ENCODE measurements at regions not wholly inside any gene's neighbourhood (a gene's known extent, or its start where the extent isn't known, plus 50 kb on each side); places are given as distances from the start of the nearest gene placed in this dataset.

DNA sequence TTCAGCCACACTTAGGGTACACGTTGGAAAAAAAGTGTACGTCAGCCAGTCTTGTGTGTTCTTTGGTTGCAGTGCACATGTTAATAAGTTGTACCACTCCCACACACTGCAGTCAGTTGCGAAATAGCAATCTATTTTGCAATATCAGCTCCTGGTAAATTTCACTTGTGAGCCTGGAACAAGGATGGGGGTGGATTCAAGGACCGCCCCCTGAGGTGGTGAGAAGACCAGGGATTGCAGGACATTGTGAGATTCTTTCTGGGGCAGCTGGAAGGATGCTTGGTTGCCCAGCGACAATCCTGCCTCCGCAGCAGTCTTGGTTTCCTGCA is 78.6 kb upstream of the ZFHX3 start:
- Histone ChIP-seq H3K27me3 (ENCODE audit: control insufficient read depth, insufficient read depth, low read length, poor library complexity, severe bottlenecking) (no peaks in the 10 kb centered on the region), H3K36me3 (ENCODE audit: control insufficient read depth, insufficient read depth, low read length) (no peaks in the 10 kb centered on the region), H3K27ac (ENCODE audit: low read depth, low read length) (no peak overlapping the region), H3K4me1 (ENCODE audit: control insufficient read depth, insufficient read depth, low read length) (no peaks in the 10 kb centered on the region), H3K9ac (ENCODE audit: extremely low read depth, low read length, poor library complexity, severe bottlenecking) (no peak overlapping the region), H3K4me3 (ENCODE audit: low read length) (no peak overlapping the region), H3K9me3 (ENCODE audit: control insufficient read depth, low read length) (no peaks in the 10 kb centered on the region)
- TF ChIP-seq CTCF (conservative IDR thresholded peaks at IDR 0.05): no peak
- H3K9me3 Mint-ChIP-seq: peaks cover 6% of the 10 kb centered on the region
- no peaks in the 10 kb centered on the region for H3K4me1 Mint-ChIP-seq
- H3K27ac Mint-ChIP-seq: no peak overlapping the region
- no peaks in the 10 kb centered on the region for H3K36me3 Mint-ChIP-seq (ENCODE audit: low read depth)
- peaks cover 21% of the 10 kb centered on the region for H3K27me3 Mint-ChIP-seq (ENCODE audit: insufficient read depth)
- no peak for DNase-seq
- WGBS, 2 experiments (ENCODE audit: insufficient coverage in 1 of 2, insufficient read length in 1 of 2): 77 to 87% methylated on average over 4 to 6 of the region's 6 CpGs
- H3K4me3 Mint-ChIP-seq: no peak overlapping the region

DNA sequence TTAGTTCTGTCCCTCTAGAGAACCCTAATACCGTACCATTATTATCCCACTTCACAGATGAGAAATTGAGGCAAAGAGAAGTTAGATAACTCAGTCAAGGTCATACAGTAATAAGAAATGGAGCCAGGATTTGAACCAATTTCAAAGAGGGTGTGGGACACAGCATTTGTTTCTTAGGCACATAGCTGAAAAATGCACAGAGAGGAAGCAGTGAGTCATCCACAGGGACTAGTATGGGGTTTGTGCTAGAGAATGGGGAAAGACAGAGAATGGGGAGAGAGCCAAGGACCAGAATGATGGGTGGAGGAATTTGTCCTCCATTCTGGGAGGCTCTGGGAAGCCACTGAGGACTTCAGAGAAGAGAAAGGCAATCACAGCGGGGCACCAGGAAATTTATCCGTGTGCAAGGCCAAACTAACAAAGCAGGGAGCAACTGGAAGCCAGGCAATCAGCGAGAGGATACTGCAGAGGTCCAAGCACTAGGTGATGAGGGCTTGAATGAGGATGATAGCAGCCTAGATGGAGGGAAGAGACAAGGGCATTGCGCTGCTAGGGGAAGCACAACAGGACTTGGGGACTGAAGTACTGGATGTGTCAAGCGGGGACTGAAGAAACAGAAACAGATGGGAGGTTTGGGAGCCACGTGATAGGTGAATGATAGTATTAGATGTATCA is 78.1 kb upstream of the ZFHX3 start:
- Histone ChIP-seq H3K36me3 (ENCODE audit: control insufficient read depth, insufficient read depth, low read length) (no peaks in the 10 kb centered on the region), H3K27ac (ENCODE audit: low read depth, low read length) (no peak overlapping the region), H3K9ac (ENCODE audit: extremely low read depth, low read length, poor library complexity, severe bottlenecking) (no peak overlapping the region), H3K4me1 (ENCODE audit: control insufficient read depth, insufficient read depth, low read length) (no peaks in the 10 kb centered on the region), H3K9me3 (ENCODE audit: control insufficient read depth, low read length) (no peaks in the 10 kb centered on the region), H3K27me3 (ENCODE audit: control insufficient read depth, insufficient read depth, low read length, poor library complexity, severe bottlenecking) (no peaks in the 10 kb centered on the region), H3K4me3 (ENCODE audit: low read length) (no peak overlapping the region)
- Mint-ChIP-seq H3K27me3 (ENCODE audit: insufficient read depth) (peaks cover 17% of the 10 kb centered on the region), H3K4me3 (no peak overlapping the region), H3K4me1 (no peaks in the 10 kb centered on the region), H3K9me3 (peaks cover 6% of the 10 kb centered on the region), H3K36me3 (ENCODE audit: low read depth) (no peaks in the 10 kb centered on the region), H3K27ac (no peak overlapping the region)
- TF ChIP-seq CTCF (conservative IDR thresholded peaks at IDR 0.05): no peak
- WGBS, 2 experiments (ENCODE audit: insufficient coverage in 1 of 2, insufficient read length in 1 of 2): 80 to 81% methylated on average over 6 to 7 of the region's 7 CpGs
- DNase-seq: no peak

DNA sequence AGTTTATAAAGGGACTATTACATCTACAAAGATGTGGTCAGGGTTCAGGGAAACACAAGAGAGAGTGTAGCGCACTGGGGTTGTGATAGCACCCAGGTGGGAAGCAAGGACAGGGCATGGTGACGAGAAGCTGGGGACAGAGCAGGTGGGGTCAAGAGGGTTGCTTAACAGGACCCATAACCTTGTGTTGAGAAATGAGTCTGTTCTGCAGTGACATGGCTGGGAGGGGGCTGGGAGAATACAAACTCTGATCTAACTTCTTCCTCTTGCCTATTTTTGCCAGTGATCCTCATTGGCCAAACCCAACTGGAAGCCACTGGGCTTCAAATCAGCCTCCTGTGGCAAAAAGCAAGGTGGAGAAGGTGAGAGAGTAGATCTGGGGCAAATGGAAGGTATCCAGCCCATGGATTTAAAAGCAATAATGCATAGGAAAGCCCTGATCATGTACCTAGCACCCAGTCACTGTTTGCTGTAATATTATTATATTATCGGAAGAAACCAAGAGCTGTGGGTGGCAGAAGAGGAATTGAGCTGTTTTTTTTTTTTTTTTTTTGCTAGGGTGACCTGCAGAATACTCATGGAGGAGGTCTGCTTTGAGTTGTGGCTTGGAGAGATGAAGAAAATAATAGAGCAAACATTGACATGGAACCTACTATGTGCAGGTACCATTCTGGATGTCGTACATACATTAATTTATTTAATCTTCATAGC is 76.9 kb upstream of the ZFHX3 start:
- peaks cover 16% of the 10 kb centered on the region for H3K27me3 Mint-ChIP-seq (ENCODE audit: insufficient read depth)
- Histone ChIP-seq H3K27ac (ENCODE audit: low read depth, low read length) (no peak overlapping the region), H3K9me3 (ENCODE audit: control insufficient read depth, low read length) (no peaks in the 10 kb centered on the region), H3K4me1 (ENCODE audit: control insufficient read depth, insufficient read depth, low read length) (no peaks in the 10 kb centered on the region), H3K4me3 (ENCODE audit: low read length) (no peak overlapping the region), H3K27me3 (ENCODE audit: control insufficient read depth, insufficient read depth, low read length, poor library complexity, severe bottlenecking) (no peaks in the 10 kb centered on the region), H3K9ac (ENCODE audit: extremely low read depth, low read length, poor library complexity, severe bottlenecking) (no peak overlapping the region), H3K36me3 (ENCODE audit: control insufficient read depth, insufficient read depth, low read length) (no peaks in the 10 kb centered on the region)
- no peak for DNase-seq
- H3K4me3 Mint-ChIP-seq: no peak overlapping the region
- WGBS, 2 experiments (ENCODE audit: insufficient coverage in 1 of 2, insufficient read length in 1 of 2): 97 to 100% methylated on average over 2 to 3 of the region's 4 CpGs
- no peak overlapping the region for H3K27ac Mint-ChIP-seq
- H3K36me3 Mint-ChIP-seq (ENCODE audit: low read depth): no peaks in the 10 kb centered on the region
- H3K4me1 Mint-ChIP-seq: no peaks in the 10 kb centered on the region
- peaks cover 6% of the 10 kb centered on the region for H3K9me3 Mint-ChIP-seq
- no peak for TF ChIP-seq CTCF (conservative IDR thresholded peaks at IDR 0.05)

All from endodermal cell (in vitro differentiated cells).